Thyroid gland (tissue), 4 donors: ENCODE measurements at regions not wholly inside any gene's neighbourhood (a gene's known extent, or its start where the extent isn't known, plus 50 kb on each side); places are given as distances from the start of the nearest gene placed in this dataset.

Experiments
- DNase-seq, 2 donors: peaks; one replicate each; pipeline ENCODE4 v3.0.0-alpha.2; 2019
- H3K27ac ChIP-seq, 3 donors: fragments of 200-600 bp; sonication (generic); 1 replicate in 2 of 3; 2 replicates in 1 of 3; pipeline ENCODE4 v1.5.1; 2016 to 2019; ENCODE audit warnings: mild to moderate bottlenecking in 1 of 3, moderate library complexity in 1 of 3
- H3K27me3 ChIP-seq: fragments of 200-600 bp; sonication (generic); one replicate; pipeline ENCODE4 v1.5.1; 2019
- H3K36me3 ChIP-seq, 2 donors: fragments of 200-600 bp; sonication (generic); one replicate each; pipeline ENCODE4 v1.5.1; 2016 to 2019
- H3K4me1 ChIP-seq, 2 donors: fragments of 200-600 bp; sonication (generic); one replicate each; pipeline ENCODE4 v1.5.1; 2017 to 2019
- H3K4me3 ChIP-seq, 3 donors: fragments of 200-600 bp; sonication (generic); replicated peaks in 1 of 3; 1 replicate in 2 of 3; 2 replicates in 1 of 3; pipeline ENCODE4 v1.5.1; 2016; ENCODE audit warnings: mild to moderate bottlenecking in 1 of 3
- H3K9me3 ChIP-seq: fragments of 200-600 bp; sonication (generic); one replicate; pipeline ENCODE4 v1.5.1; 2017
- POLR2A ChIP-seq, 2 donors: fragments of 450-650 bp; IDR thresholded peaks; one replicate each; pipeline ENCODE4 v1.6.1; 2017; ENCODE audit warnings: antibody characterized with exemption in 2 of 2, mild to moderate bottlenecking in 2 of 2, moderate library complexity in 1 of 2
- WGBS, 2 donors: methylation state at CpG; one replicate each; pipeline ENCODE4 v1.1.5; 2017; 5-methylcytosine and 5-hydroxymethylcytosine counted together
- intact Hi-C: fragments of 100-400 bp; cut with DNase I; formaldehyde crosslinking; loops from one replicate; pipeline ENCODE4 v1.15.1; 2023
- TF ChIP-seq, protein P1 (sequence below), 6 experiments: fragments of 200-600 bp in 3 of 6; fragments of 450-650 bp in 3 of 6; sonication (generic) in 3 of 6; IDR thresholded peaks; one replicate each; pipeline ENCODE4 v1.5.1; 2016 to 2019; ENCODE audit warnings: antibody characterized with exemption in 6 of 6, mild to moderate bottlenecking in 2 of 6, inconsistent platforms in 1 of 6, moderate library complexity in 1 of 6

DNA sequence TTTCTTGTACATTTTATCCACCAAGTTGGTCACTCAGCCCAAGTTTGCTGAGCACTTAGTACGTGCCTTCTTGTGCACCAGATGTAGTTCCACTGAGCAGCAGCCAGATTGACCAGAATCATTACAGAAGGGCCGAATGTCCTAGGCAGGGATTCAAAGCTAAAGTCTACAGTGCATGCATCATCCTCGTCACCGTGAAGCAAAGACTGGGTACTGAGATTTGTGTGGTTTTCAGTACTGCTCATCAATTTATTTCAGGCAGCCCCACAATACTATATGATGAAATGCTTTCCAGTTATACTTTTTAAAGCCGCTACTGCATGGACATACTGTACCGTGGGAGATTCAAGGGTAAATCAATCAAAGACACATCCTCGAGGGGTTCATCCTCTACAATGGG is 227.0 kb downstream of the ARRDC4 start:
- TF ChIP-seq POLR2A (IDR thresholded peaks at IDR 0.05) = no peak
- TF ChIP-seq, protein P1, sequence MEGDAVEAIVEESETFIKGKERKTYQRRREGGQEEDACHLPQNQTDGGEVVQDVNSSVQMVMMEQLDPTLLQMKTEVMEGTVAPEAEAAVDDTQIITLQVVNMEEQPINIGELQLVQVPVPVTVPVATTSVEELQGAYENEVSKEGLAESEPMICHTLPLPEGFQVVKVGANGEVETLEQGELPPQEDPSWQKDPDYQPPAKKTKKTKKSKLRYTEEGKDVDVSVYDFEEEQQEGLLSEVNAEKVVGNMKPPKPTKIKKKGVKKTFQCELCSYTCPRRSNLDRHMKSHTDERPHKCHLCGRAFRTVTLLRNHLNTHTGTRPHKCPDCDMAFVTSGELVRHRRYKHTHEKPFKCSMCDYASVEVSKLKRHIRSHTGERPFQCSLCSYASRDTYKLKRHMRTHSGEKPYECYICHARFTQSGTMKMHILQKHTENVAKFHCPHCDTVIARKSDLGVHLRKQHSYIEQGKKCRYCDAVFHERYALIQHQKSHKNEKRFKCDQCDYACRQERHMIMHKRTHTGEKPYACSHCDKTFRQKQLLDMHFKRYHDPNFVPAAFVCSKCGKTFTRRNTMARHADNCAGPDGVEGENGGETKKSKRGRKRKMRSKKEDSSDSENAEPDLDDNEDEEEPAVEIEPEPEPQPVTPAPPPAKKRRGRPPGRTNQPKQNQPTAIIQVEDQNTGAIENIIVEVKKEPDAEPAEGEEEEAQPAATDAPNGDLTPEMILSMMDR (IDR thresholded peaks at IDR 0.05) = no peak
- WGBS, 2 donors = 84 to 85% methylated on average over 7 of the region's 7 CpGs
- Histone ChIP-seq H3K36me3 (no peaks in the 10 kb centered on the region), H3K4me3 (no peak overlapping the region), H3K9me3 (no peaks in the 10 kb centered on the region), H3K4me1 (no peaks in the 10 kb centered on the region), H3K27ac (no peak overlapping the region), H3K27me3 (no peaks in the 10 kb centered on the region)
- DNase-seq = no peak
- intact Hi-C loops = no loop called here

DNA sequence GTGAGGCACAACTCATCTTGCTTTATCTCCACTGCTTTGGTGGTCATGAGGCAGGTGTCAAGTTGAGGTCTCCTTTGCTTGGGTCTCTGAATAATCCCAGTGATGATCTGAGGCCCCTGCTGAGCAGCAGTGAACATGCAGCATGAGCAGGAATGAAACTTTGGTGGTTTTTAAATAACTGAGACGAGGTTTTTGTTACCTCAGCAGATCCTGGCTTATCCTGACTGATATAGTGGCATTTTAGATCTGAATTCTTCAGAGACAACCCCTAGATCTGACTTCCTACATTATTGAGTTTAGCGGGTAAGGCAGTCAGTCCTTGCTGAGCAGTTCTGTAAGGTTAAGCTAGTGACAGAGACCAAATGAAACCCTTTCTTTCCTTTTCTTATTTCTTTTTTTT is 230.4 kb downstream of the ARRDC4 start:
- intact Hi-C loops = no loop called here
- Histone ChIP-seq H3K27me3 (no peaks in the 10 kb centered on the region), H3K4me3 (no peak overlapping the region), H3K9me3 (no peaks in the 10 kb centered on the region), H3K36me3 (no peaks in the 10 kb centered on the region), H3K4me1 (no peaks in the 10 kb centered on the region), H3K27ac (no peak overlapping the region)
- TF ChIP-seq POLR2A (IDR thresholded peaks at IDR 0.05) = no peak
- TF ChIP-seq, protein P1 (IDR thresholded peaks at IDR 0.05) = no peak
- DNase-seq = no peak
- WGBS, 2 donors = 87 to 92% methylated on average over 2 of the region's 2 CpGs

DNA sequence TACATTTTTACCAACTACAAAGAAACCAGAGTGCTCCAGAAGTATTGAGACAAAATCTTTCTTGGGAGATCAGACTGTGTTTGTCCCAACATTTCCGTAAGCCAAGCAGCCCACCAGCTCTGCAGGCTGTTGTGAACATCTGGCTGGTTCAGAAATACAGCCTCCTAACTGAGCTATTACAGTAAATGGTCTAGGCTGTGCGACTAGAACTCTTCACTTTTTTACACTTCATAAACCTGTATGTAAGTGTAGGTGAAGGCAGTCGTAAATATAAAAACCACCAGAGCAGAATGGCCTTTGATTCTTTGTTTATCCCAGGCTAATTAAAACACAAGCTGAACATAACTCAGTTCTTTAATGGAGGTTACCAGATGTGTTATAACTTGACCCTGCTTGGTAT is 235.3 kb downstream of the ARRDC4 start:
- DNase-seq = no peak

DNA sequence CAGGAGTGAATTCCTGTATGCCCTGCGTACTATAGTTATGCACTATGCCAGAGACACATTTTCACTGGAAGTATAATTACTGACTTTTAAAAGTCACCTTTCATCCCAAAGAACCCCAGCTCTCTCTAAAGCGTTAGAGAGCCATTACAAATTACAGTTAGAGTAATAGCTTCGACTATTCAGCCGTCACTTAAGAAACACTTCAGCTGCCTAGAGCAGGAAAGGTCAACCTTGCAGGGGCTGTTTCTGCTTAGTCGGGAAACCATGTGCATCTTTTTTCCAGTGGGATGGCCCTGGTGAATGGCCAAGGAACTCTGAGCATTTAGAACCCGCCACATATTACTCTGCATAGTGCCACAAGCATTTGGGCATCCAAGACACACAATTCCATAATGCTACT is 235.9 kb downstream of the ARRDC4 start:
- no peaks in the 10 kb centered on the region for H3K4me1 ChIP-seq
- H3K9me3 ChIP-seq = no peaks in the 10 kb centered on the region
- 27 to 42% methylated on average over 6 of the region's 6 CpGs for WGBS, 2 donors
- TF ChIP-seq, protein P1 (IDR thresholded peaks at IDR 0.05) = no peak
- no peak for TF ChIP-seq POLR2A (IDR thresholded peaks at IDR 0.05)
- H3K4me3 ChIP-seq = no peak overlapping the region
- H3K27ac ChIP-seq = no peak overlapping the region
- H3K27me3 ChIP-seq = no peaks in the 10 kb centered on the region
- DNase-seq = no peak
- H3K36me3 ChIP-seq = no peaks in the 10 kb centered on the region
- intact Hi-C loops = no loop called here

More for the DNA sequence above, 235.3 kb downstream of the ARRDC4 start:
- intact Hi-C loops = no loop called here
- H3K36me3 ChIP-seq = no peaks in the 10 kb centered on the region
- no peaks in the 10 kb centered on the region for H3K9me3 ChIP-seq
- no peak overlapping the region for H3K27ac ChIP-seq
- no peaks in the 10 kb centered on the region for H3K27me3 ChIP-seq
- H3K4me3 ChIP-seq = no peak overlapping the region
- TF ChIP-seq, protein P1 (IDR thresholded peaks at IDR 0.05) = no peak
- TF ChIP-seq POLR2A (IDR thresholded peaks at IDR 0.05) = no peak
- WGBS, 2 donors = 79 to 81% methylated on average over 3 of the region's 3 CpGs
- no peaks in the 10 kb centered on the region for H3K4me1 ChIP-seq

DNA sequence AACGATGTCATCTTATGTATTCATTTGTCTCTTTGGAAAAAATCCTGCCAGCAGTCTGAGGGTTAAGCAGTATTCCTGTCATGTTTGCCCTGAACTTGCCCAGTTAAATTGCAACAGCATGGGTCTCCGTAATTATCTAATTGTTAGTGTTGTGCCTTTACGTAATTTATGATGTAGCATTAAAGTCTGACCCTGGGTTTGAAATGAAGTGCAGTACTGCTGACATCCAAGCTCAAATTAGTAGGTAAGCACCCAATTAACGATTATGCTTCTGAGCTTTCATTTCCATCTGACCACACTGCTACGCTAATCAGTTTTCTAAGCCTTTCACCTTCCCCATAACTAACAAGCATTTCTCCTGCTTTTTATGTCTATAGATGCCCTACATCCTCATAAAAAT is 241.8 kb downstream of the ARRDC4 start:
- intact Hi-C loops = no loop called here
- TF ChIP-seq POLR2A (IDR thresholded peaks at IDR 0.05) = no peak
- TF ChIP-seq, protein P1 (IDR thresholded peaks at IDR 0.05) = no peak
- Histone ChIP-seq H3K4me3 (no peak overlapping the region), H3K27me3 (no peaks in the 10 kb centered on the region), H3K4me1 (no peaks in the 10 kb centered on the region), H3K9me3 (no peaks in the 10 kb centered on the region), H3K27ac (no peak overlapping the region), H3K36me3 (no peaks in the 10 kb centered on the region)
- 73 to 76% methylated on average over 5 of the region's 5 CpGs for WGBS, 2 donors
- DNase-seq = no peak
